IPS DF 4.7 (cell line): ENCODE measurements at regions not wholly inside any gene's neighbourhood (a gene's known extent, or its start where the extent isn't known, plus 50 kb on each side); places are given as distances from the start of the nearest gene placed in this dataset.
A peak's percentile ranks its signal among the peaks of the same experiment; 100 is the strongest.

Experiments used
- DNase-seq: peaks from one replicate; pipeline ENCODE4 v3.0.0-alpha.2; 2013; ENCODE audit warnings: low spot score; ENCODE audit errors: extremely low read depth

DNA sequence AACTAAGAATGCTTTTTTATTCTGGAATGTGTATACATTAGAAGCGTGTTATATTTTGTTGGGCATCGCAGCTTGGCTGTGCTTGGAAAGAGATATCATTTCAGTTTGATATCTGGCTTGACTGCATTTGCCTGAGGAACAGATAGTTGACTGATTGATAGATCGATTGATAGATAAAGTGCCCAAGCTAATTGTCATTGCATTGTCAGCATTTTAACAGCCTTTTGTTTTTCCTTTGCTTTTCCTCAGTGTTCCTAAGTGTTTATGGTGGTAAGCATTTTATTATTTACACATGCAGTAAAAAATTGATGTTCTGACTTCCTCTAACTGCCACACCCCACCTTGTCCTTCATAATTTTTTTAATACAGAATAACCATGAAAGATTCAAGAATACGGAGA, 180.9 kb upstream of the GRIK2 start:
- DNase-seq, result no peak

DNA sequence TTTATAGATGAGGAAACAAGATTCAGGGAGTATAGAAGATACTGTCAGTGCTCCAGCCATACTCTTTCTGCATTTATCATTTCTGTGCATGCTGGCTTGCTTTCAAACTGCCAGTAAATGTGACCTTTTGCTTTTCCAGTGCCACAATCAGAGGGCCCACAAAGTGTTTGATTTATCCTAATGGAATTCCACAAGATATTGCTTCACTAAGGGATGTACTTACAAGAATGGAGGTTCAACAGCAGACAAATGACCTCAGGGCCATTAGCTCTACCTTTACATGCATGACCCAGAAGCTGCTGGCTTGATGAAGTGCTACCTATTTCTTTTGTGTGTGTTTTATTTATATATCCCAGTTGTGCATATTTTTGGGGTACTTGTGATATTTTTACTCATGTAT, 171.5 kb upstream of the GRIK2 start:
- no peak for DNase-seq

DNA sequence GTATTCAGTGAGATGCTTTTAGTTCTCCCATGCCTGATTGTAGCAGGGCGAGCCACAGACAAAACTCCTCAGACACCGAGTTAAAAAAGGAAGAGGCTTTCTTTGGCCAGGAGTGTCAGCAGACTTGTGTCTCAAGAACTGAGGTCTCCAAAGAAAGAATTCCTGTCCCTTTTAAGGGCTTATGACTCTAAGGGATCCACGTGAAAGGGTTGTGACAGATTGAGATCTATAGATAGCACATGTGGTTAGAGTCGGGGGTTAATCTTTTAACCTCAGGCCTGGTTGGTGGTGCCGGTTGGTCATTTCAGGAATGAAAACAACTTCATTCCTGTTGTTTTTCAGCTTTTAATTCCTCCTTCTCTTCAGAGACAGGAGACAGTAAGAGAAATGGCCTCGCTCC, 168.8 kb upstream of the GRIK2 start:
- no peak for DNase-seq

DNA sequence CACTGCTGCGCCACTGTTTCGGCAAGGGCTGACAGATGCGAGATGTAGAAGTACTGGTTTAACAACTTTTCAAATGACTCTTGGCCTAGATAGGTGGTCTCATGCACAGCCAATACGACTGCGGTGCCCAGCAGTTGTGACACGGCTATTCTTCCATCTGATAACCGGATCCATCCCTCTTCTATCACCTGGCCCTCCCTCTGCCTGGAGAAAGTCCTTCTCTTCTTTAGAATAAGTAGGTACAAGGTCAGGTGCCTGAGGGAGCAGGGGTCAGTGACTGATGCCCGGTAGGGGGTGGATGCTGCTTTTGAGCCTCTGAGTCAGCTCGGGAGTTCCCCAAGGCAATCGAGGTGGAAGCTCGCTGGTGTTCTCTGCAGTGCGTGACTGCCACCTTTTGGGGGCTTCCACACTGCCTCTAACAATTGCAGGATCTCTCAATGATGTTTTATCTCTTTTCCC, 166.8 kb upstream of the GRIK2 start:
- peak; percentile 81 for DNase-seq

- no peak for DNase-seq
These were observed 162.6 kb upstream of the GRIK2 start for GRCh38 chr6:101230866-101231265.

DNA sequence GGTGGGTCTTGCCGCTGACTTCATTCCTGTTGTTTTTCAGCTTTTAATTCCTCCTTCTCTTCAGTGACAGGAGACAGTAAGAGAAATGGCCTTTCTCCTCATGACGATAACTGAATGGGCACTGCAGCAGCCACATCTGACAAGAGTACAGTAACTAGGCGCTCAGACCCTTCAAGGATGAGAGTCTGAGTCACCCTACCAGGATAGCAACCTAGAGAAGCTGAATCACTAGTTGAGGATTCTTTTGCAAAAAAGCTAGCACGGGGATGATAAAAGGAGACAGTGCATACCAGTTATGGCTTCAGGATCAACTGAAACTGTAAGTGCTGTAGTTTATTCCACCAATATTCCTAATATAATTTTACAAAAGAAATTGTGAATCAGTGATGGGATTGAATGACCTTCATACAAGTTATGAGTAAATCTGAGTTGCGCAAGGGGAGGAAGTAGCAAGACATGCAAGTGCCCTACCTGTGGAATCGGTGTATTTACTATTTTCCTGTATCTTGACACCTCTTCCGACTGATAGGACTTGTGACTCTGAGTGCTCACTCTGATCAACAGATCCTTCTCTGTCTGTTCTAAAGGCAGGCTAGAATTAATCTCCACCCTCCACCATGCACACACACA, 161.8 kb upstream of the GRIK2 start:
- DNase-seq, result no peak

DNA sequence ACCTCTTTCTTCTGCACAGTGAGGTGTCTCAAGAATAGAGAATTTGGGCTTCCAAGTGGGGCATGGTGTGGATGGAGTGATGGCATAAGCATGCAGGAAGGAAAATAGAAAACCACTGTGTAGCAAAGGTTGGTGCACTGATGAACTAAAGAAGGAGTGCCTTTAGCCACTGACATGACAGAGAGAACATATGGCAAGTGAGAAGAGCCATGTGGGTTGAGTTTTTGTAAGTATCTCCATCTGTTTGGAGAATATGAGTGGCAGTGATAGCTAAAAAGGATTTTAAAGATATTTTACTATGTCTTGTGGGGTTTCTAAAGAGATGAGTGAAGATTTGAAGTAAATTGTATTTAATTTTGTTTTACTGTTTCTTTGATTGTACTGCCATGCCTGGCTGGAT, 160.5 kb upstream of the GRIK2 start:
- DNase-seq, result no peak

- DNase-seq, result no peak
These were observed 156.8 kb upstream of the GRIK2 start for GRCh38 chr6:101236709-101237108.

- no peak for DNase-seq
These were observed 152.1 kb upstream of the GRIK2 start for GRCh38 chr6:101241442-101241841.

GRCh38 chr6:101249470-101249869, 144.0 kb upstream of the GRIK2 start:
- DNase-seq, result no peak

- DNase-seq, result no peak
These were observed 136.3 kb upstream of the GRIK2 start for GRCh38 chr6:101257163-101257562.

DNA sequence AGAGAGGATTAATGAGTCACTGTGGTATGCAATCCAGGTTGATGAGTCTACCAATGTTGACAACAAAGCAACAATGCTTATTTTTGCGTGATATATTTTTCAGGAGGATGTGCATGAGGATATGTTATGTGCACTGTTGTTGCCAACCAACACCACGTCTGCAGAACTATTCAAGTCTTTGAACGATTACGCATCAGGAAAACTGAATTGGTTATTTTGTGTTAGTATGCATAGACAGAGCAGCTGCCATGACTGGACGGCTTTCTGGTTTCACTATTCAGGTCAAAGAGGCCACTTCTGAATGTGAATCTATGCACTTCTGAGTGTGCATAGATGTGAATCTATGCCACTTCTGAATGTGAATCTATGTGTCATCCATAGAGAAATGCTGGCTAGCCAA, 134.0 kb upstream of the GRIK2 start:
- no peak for DNase-seq

DNA sequence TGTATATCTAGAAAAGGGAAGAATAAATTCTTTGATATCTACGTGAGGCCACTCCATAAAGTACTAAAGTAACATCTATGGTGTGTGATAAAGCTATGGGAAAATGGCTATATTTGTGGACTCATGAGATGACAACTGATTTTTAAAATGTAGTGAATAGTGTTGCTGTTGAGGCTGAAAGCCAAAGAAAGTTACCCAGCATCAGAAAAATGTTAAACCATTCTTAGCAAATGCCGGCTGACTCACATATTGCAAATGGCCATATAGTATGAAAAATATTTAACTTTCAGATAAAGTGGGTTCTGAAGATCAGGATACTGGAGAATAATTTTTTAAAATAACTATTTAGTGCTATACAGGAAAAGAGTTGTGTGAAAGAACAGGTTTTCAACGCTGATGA, 129.9 kb upstream of the GRIK2 start:
- DNase-seq, result no peak

DNA sequence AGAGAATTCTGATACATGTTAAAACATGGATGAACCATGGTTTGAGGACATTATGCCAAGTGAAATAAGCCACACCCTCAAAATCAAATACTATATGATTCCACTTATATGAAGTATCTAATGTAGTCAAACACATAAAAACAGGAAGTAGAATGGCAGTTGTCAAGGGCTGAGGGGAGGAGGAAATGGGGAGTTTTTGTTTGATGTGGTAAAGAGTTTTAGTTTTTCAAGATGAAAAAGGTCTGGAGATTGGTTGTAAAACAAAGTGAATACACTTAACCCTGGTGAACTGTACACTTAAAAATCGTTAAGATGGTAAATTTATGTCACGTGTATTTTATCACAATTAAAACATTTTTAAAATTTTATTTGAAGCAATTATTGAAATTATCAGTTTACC, 127.4 kb upstream of the GRIK2 start:
- DNase-seq, result no peak

DNA sequence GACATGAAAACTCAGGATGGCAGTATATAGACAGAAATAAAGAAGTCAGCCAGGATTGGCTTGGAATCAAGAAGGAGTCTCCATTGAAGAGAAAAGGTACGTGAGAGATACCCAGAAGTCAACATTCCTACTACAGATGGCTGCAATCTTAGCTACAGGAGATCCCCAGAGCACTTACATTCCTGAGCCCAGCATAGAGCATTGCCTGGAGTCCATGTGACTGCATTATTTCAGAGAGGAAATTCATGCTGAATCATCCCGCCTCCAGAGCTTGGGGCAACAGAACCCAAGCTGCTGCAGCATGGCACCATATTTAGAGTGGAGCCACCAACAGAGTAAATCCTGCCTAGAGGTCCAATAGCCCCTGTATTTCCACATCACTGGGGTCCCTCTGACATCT, 125.0 kb upstream of the GRIK2 start:
- no peak for DNase-seq

GRCh38 chr6:101275251-101275650, 118.3 kb upstream of the GRIK2 start:
- no peak for DNase-seq

- no peak for DNase-seq
These were observed 117.4 kb upstream of the GRIK2 start for GRCh38 chr6:101276066-101276465.

GRCh38 chr6:101279410-101279809, 114.1 kb upstream of the GRIK2 start:
- DNase-seq, result no peak

DNA sequence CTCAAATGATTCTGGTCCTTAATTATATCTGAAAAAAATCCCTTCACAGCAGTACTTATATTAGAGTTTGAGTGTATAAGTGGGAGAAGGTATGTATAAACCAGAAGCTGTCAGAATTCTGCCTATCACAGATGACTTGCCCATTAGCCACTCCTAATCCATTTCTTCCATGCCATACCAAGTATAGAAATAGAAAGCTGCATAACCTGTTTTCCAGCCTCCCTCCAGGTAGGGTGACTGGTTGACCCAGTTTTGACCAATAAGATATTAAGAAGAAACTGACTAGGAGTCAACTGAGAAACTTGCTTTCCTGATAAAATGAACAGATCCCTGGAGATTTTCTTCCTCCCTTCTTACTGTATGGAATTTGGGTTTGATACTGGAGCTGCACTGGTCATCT, 112.2 kb upstream of the GRIK2 start:
- no peak for DNase-seq

- no peak for DNase-seq
These were observed 109.4 kb upstream of the GRIK2 start for GRCh38 chr6:101284131-101284530.

DNA sequence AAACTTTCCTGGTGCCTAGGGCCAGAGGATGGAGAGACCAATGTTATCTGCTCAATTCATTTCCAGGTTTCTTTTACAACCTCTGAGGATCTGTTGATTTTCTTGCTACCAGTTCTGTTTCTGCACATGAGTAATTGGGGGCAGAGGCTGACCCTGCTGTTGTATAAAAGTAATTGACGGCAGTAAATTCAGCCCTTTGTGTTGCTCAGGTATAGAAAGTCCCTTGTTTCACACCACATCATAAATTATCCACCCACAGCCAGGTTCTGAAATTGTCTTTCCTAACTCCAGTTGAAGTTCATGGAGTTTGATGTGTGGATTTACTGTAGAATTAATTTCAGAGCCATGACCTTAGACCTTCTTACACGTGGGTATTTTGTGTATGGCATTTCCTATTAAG, 107.4 kb upstream of the GRIK2 start:
- no peak for DNase-seq

- no peak for DNase-seq
These were observed 103.2 kb upstream of the GRIK2 start for GRCh38 chr6:101290346-101290745.

DNA sequence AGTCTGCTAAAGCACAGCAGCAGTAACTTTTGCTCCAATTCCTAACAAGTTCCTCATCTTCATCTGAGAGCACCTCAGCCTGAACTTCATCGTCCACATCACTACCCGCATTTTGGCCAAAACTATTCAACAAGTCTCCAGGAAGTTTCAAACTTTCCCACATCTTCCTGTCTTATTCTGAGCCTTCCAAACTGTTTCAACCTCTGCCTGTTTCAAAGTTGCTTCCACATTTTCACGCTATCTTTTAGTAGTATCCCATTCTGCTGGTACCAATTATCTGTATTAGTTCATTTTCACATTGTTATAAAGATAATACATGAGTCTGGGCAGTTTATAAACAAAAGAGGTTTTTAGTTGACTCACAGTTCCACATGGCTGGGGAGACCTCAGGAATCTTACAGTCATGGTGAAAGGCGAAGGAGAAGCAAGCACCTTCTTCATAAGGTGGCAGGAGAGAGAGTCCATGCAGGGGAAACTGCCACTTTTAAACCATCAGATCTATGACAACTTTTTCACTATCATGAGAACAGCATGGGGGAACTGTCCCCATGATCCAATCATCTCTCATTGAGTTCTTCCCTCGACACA, 99.4 kb upstream of the GRIK2 start:
- DNase-seq, result no peak

DNA sequence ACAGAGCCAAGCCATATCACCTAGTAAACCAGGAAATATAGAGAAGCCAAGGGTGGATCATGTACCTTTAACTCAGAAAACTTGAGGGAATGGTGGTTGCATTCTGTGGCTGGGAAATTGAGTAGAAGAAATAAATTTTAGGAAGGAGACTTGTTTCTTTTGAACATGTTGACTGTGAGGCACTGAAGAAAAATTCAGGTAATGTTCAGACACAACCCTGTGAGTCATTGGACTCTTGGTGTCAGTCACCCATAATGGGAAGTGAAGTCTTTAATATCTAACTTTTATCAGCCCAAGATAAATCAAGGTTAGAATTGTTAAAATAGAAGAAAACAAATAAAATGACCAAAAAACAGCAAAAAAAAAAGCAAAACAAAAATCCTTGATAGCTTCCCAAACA, 98.8 kb upstream of the GRIK2 start:
- DNase-seq, result no peak
